ENCODE measurements at regions not wholly inside any gene's neighbourhood (a gene's known extent, or its start where the extent isn't known, plus 50 kb on each side); places are given as distances from the start of the nearest gene placed in this dataset.
"Not testable (repeated sequence)": the region's sequence is repeated elsewhere in the genome, so short reads cannot be mapped to it uniquely, and the experiment has no call there.

- no peak for DNase-seq
Measured at GRCh38 chr15:31179693-31180092, 78.2 kb upstream of the TRPM1 start.

GRCh38 chr15:31193291-31193690 lies 91.8 kb upstream of the TRPM1 start:
- no peak for DNase-seq

GRCh38 chr15:31195871-31196270 lies 94.3 kb upstream of the TRPM1 start:
- DNase-seq: no peak

GRCh38 chr15:31197497-31198414 lies 96.2 kb upstream of the TRPM1 start:
- no peak for DNase-seq

- DNase-seq: no peak
Measured at GRCh38 chr15:31200735-31201151, 99.2 kb upstream of the TRPM1 start.

- no peak for DNase-seq
Measured at GRCh38 chr15:31202953-31203352, 101.4 kb upstream of the TRPM1 start.

- DNase-seq: no peak
Measured at GRCh38 chr15:31203999-31204398, 102.5 kb upstream of the TRPM1 start.

- DNase-seq: peak in 1 of 2 experiments; percentile 25
Measured at GRCh38 chr15:31206386-31207181, 105.1 kb upstream of the TRPM1 start.

GRCh38 chr15:31207246-31207645 lies 105.7 kb upstream of the TRPM1 start:
- no peak for DNase-seq

- not testable (repeated sequence) for DNase-seq
Measured at GRCh38 chr15:31207861-31208260, 106.3 kb upstream of the TRPM1 start.

- no peak for DNase-seq
Measured at GRCh38 chr15:31208817-31209216, 107.3 kb upstream of the TRPM1 start.

- no peak for DNase-seq
Measured at GRCh38 chr15:31211353-31211752, 109.8 kb upstream of the TRPM1 start.

- no peak for DNase-seq
Measured at GRCh38 chr15:31212326-31213080, 111.0 kb upstream of the TRPM1 start.

- no peak for DNase-seq
Measured at GRCh38 chr15:31214158-31214863, 112.3 kb upstream of the KLF13 start.

- no peak for DNase-seq
Measured at GRCh38 chr15:31214864-31215489, 111.7 kb upstream of the KLF13 start.

GRCh38 chr15:31215490-31216214 lies 111.0 kb upstream of the KLF13 start:
- DNase-seq: peak; percentile 72 to 79

GRCh38 chr15:31216215-31216911 lies 110.3 kb upstream of the KLF13 start:
- peak; percentile 46 to 71 for DNase-seq

- no peak for DNase-seq
Measured at GRCh38 chr15:31217067-31217466, 109.6 kb upstream of the KLF13 start.

GRCh38 chr15:31217566-31218270 lies 108.9 kb upstream of the KLF13 start:
- no peak for DNase-seq

GRCh38 chr15:31219221-31219620 lies 107.4 kb upstream of the KLF13 start:
- DNase-seq: no peak

Measured in NCI-H2081 (cell line).